GM18508 (cell line): ENCODE measurements at regions not wholly inside any gene's neighbourhood (a gene's known extent, or its start where the extent isn't known, plus 50 kb on each side); places are given as distances from the start of the nearest gene placed in this dataset.

Experiments
- ATAC-seq: cut with Tn5 transposase; IDR thresholded peaks from one replicate; pipeline ENCODE4 v1.9.1; 2021; ENCODE audit warnings: moderate number of reproducible peaks; ENCODE audit not compliant: insufficient read depth, unreplicated experiment

- no peak for ATAC-seq
These were observed 392.6 kb upstream of the SHH start for GRCh38 chr7:156204820-156205219.

- no peak for ATAC-seq
These were observed 391.7 kb upstream of the SHH start for GRCh38 chr7:156203923-156204322.

DNA sequence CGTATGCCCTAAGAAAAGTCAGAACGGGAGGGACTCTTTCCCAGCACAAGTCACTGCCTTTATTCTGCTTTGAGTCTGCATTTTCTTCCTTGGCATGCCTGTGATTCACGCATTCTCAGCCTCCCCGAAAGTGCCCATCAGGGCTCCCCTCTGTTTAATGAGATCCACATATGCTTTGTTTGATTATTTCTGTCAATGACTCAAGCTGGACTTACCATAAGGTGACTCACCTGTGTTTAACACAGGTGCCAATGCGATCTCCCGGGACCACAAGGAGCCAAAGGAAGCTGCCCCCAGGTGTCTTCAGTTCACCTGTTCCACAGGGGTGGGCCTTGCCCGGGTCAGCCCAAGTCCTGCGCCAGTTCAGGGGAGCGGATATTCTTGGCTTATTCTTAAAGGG, 386.0 kb upstream of the SHH start:
- ATAC-seq = no peak

- no peak for ATAC-seq
These were observed 384.4 kb upstream of the SHH start for GRCh38 chr7:156196649-156197048.

GRCh38 chr7:156195276-156195675, 383.0 kb upstream of the SHH start:
- ATAC-seq = no peak

DNA sequence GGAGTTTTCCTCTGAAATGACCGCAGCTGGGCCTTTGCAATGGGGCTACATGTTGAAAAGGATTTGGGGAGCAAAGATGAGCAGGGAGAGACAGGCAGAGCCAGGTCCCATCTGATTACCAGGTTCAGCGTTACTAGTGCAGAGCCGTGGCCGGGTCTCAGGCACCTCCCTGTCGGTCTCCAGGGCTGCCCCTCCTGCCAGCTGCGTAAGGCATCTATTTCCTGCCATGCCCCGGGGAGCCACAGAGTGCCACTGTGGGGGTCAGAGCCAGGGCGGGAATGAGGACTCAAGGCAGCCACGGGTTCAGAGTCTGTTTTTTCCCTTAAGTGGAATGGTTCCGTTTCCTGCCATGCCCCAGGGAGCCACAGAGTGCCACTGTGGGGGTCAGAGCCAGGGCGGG, 382.6 kb upstream of the SHH start:
- ATAC-seq = no peak

DNA sequence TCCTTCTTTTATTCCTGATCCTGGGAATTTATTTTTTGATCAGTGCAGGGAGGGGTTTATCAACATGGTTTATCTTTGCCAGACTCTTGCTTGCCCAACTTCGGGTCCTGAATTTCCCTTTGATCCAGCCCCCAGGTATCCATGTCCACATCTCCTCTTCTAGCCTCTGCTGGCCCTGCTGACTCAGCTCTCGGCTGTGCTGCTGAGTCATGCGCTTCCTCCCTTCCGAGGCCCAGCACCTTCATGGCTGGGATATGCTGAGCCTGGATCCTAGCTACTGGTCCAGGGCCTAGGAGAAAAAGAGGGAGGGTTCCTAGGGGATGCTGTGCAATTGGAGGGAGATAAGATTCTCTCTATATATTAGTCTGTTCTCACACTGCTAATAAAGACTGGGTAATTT, 380.7 kb upstream of the SHH start:
- ATAC-seq = no peak

- ATAC-seq = no peak
These were observed 378.8 kb upstream of the SHH start for GRCh38 chr7:156191090-156191489.

- ATAC-seq = no peak
These were observed 372.8 kb upstream of the SHH start for GRCh38 chr7:156185076-156185475.

DNA sequence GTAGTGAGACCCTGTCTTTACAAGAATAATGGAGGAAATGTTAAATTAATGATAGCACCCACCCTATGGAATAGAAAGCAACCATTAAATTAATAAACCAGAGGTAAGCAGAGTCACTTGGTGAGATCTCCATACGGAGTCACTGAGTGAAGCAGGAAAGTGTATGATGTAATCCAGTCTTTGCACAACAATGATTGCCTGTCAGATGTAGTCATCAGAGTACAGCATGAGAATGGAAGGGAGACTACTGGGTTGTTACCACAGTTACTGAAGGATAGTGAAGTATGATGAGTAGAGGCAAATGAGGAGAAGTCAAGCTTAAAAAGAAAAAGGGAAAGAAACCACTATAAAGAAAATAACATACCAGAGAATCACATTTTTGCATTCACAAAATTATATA, 371.9 kb upstream of the SHH start:
- no peak for ATAC-seq

- no peak for ATAC-seq
These were observed 368.4 kb upstream of the SHH start for GRCh38 chr7:156180451-156181229.

- ATAC-seq = no peak
These were observed 367.7 kb upstream of the SHH start for GRCh38 chr7:156179872-156180390.

DNA sequence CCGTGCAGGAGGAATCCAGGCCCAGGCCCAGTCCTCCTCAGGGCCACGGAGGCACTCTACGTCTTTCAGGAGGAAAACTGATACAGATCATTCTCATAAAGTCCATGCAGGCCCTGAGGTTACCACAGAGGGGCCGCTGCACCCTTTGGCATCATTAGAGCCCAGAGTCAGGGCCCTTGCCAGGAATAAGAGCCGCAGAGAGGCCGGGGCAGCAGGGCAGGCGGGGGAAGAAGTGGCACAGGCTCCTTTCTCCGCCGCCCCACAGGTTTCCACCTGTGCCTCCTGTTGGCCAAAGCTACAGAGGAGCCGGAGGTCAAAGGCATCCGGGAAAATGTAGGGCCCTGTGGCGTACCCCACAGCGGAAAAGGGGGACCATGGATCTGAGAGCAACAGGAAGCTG, 366.6 kb upstream of the SHH start:
- ATAC-seq = no peak

DNA sequence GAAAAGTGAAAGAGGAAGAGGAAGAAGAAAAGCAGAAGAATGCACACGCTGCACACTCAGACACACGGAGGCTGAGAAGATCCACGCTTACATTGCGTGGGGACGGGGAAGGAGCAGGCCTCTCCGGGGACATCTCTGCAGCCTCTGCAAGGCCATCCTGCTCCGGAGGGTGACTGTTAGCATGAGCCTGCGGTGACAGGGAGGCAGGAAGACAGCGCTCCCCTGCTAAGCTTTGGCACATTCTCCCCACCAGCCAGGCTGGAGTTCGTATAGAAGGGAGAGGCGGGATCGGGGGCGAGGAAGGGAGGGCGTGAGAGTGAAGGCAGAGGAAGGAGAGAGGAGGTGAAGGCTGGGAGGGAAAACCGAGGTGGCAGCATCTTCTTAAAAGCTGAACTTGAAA, 366.0 kb upstream of the SHH start:
- no peak for ATAC-seq

DNA sequence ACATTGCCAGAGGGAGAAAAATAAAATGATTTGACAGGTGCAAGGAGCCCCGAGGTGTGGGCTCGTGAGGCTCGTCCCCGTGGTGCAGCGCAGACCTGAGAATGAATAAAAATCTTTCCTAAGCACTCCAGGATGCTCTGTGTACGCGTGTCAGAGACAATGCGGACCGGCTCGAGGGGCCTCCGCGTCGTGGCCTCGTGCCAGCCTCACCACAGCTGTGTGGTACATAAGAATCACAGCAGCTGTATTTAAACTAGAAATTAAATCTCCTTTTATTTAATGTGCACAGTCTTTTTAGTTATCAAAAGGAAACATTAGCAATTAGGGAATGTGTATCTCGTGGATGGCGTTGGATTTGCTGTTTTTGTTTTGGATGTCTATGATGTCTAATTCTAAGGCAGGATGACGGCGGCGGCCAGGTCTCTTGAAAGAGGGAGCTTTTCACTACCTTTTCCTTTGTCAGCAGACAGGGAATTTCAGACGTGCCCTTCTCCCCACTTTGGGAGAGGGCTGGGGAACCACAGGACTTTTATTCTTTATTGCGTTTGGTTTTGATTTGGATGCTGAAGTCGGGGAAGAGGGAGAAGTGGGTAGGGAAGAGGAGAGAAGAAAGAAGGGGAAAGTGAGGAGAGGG, 365.3 kb upstream of the SHH start:
- ATAC-seq = no peak

- no peak for ATAC-seq
These were observed 363.8 kb upstream of the SHH start for GRCh38 chr7:156176039-156176438.

GRCh38 chr7:156175003-156175402, 362.7 kb upstream of the SHH start:
- no peak for ATAC-seq

- ATAC-seq = no peak
These were observed 362.2 kb upstream of the SHH start for GRCh38 chr7:156174428-156174827.

GRCh38 chr7:156173748-156174353, 361.6 kb upstream of the SHH start:
- no peak for ATAC-seq

GRCh38 chr7:156173346-156173745, 361.1 kb upstream of the SHH start:
- ATAC-seq = no peak

GRCh38 chr7:156172638-156173037, 360.4 kb upstream of the SHH start:
- no peak for ATAC-seq
